Upper lobe of right lung (tissue), 1 donor: ENCODE measurements at regions not wholly inside any gene's neighbourhood (a gene's known extent, or its start where the extent isn't known, plus 50 kb on each side); places are given as distances from the start of the nearest gene placed in this dataset.

Source experiments
- ATAC-seq: fragments of 200-7000 bp; cut with Tn5 transposase; one replicate; pipeline ENCODE4 v1.9.1; 2020; ENCODE audit warnings: mild to moderate bottlenecking, moderate library complexity
- DNase-seq: peaks from one replicate; pipeline ENCODE4 v3.0.0-alpha.2; 2020
- H3K27ac ChIP-seq: fragments of 200-600 bp; one replicate; pipeline ENCODE4 v1.8.0; 2022
- H3K27me3 ChIP-seq: fragments of 200-600 bp; one replicate; pipeline ENCODE4 v1.8.0; 2022; ENCODE audit warnings: mild to moderate bottlenecking
- H3K36me3 ChIP-seq: fragments of 200-600 bp; one replicate; pipeline ENCODE4 v1.8.0; 2022
- H3K4me1 ChIP-seq: fragments of 200-600 bp; one replicate; pipeline ENCODE4 v1.8.0; 2022
- H3K4me3 ChIP-seq: fragments of 200-600 bp; one replicate; pipeline ENCODE4 v1.8.0; 2022; ENCODE audit warnings: mild to moderate bottlenecking
- H3K9me3 ChIP-seq: fragments of 200-600 bp; one replicate; pipeline ENCODE4 v1.8.0; 2022
- CTCF ChIP-seq: fragments of 200-600 bp; IDR thresholded peaks from one replicate; pipeline ENCODE4 v1.8.0; 2022; ENCODE audit warnings: antibody characterized with exemption
- intact Hi-C: fragments of 100-400 bp; cut with DNase I; formaldehyde crosslinking; loops from one replicate; pipeline ENCODE4 v1.11.0; 2022
- donor health status: DM: no; HTN: yes; CAD: no; lungs with severe emphysema.

DNA sequence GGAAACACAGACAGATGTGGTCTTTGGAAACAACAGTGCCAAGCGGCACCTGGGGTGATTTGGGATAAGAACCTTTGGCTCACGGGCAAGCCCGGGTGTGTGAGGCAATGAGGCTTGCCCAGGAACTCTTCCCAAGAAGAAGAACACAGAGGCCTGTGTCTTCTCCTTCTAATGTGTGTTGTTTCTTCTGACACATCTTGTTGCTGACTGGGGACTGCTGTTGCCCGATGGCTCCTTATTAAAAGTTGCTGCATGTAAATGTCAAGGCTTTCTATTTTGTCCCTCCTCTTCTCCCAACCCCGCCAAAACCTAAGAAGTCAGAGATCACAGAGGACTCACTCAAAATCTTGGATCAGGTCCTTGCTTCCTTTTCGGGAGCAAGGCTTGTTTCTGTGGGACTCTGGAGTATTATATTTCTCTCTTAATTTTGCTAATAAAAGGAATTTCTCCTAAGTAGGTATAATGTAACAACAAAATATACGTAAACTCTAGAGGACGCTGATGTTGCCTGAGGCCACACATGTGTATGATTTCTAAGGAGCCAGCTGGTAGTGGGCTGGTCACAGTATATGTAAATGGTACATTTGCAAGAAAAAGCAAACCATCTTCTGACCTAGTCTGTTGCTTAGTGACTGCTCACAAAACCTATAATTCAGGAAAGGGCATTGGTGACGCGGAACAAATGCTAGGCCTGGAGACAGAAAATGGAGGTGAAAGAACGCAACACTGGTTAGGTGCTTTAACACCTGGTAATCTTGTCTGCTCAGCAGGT lies 232.5 kb downstream of the GADD45G start:
- Histone ChIP-seq H3K27ac (no peak overlapping the region), H3K27me3 (no peaks in the 10 kb centered on the region), H3K36me3 (no peaks in the 10 kb centered on the region), H3K9me3 (no peaks in the 10 kb centered on the region), H3K4me1 (peaks cover 5% of the 10 kb centered on the region), H3K4me3 (no peak overlapping the region)
- no peak for TF ChIP-seq CTCF
- intact Hi-C loops: no loop called here
- ATAC-seq: no peak
- no peak for DNase-seq

DNA sequence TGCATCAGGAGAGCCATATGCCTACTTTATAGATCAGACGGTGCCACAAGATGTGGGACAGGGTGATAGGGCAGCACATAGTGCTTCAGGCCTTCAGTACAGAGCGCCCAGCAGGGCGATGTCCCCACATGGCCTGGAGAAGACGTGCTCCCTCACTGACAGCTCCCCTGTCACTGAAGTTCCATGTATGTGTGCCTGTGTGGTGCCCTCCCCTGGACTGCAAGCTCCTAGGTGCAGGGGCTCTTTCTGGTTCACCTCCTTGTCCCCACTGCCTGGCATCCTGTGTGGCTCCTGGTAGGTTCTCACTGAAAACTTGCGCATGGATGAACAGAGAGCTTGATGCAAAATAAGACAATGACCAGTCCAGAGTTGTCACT lies 233.1 kb downstream of the GADD45G start:
- H3K27me3 ChIP-seq: no peaks in the 10 kb centered on the region
- no peaks in the 10 kb centered on the region for H3K9me3 ChIP-seq
- DNase-seq (no peak), ATAC-seq (no peak)
- no peak overlapping the region for H3K27ac ChIP-seq
- H3K4me1 ChIP-seq: peaks cover 11% of the 10 kb centered on the region
- H3K36me3 ChIP-seq: no peaks in the 10 kb centered on the region
- TF ChIP-seq CTCF: no peak
- intact Hi-C loops: no loop called here
- H3K4me3 ChIP-seq: no peak overlapping the region

GRCh38 chr9:89838621-89839020 lies 233.8 kb downstream of the GADD45G start:
- H3K36me3 ChIP-seq: no peaks in the 10 kb centered on the region
- no peaks in the 10 kb centered on the region for H3K27me3 ChIP-seq
- no peak overlapping the region for H3K4me3 ChIP-seq
- H3K9me3 ChIP-seq: no peaks in the 10 kb centered on the region
- H3K27ac ChIP-seq: no peak overlapping the region
- intact Hi-C loops: no loop called here
- peaks cover 11% of the 10 kb centered on the region for H3K4me1 ChIP-seq
- ATAC-seq (no peak), DNase-seq (no peak)
- TF ChIP-seq CTCF: no peak

GRCh38 chr9:89839449-89839848 lies 234.6 kb downstream of the GADD45G start:
- Histone ChIP-seq H3K9me3 (no peaks in the 10 kb centered on the region), H3K27ac (no peak overlapping the region), H3K4me3 (no peak overlapping the region), H3K27me3 (no peaks in the 10 kb centered on the region), H3K4me1 (peaks cover 11% of the 10 kb centered on the region), H3K36me3 (no peaks in the 10 kb centered on the region)
- DNase-seq: no peak
- no peak for ATAC-seq
- intact Hi-C loops: no loop called here
- TF ChIP-seq CTCF: no peak

- Histone ChIP-seq H3K4me3 (no peak overlapping the region), H3K36me3 (no peaks in the 10 kb centered on the region), H3K4me1 (peaks cover 11% of the 10 kb centered on the region), H3K9me3 (no peaks in the 10 kb centered on the region), H3K27ac (no peak overlapping the region), H3K27me3 (no peaks in the 10 kb centered on the region)
- no peak for DNase-seq
- TF ChIP-seq CTCF: no peak
- intact Hi-C loops: no loop called here
- no peak for ATAC-seq
These were observed 235.1 kb downstream of the GADD45G start for GRCh38 chr9:89839952-89840351.

DNA sequence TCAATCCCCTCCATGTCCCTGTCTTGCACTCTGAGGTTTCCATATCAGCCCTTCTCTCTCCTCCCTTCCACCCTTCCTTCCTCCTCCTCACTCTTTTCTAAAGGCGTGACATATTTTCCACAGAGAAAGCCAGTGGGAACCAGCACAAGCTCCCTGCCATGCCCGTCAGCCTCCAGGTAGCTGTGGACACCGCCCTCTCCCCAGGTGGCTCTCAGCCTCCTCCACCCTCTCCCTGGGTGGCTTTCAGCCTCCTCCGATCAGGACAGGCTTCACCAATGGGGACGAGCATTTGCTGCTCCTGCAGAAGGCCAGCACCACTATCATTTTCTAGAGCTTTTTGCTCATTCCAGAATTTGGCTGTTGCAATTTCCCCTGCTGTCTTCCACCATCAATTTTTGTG lies 236.6 kb downstream of the GADD45G start:
- ATAC-seq: no peak
- intact Hi-C loops: no loop called here

More for the DNA sequence above, 236.6 kb downstream of the GADD45G start:
- Histone ChIP-seq H3K36me3 (no peaks in the 10 kb centered on the region), H3K4me3 (no peak overlapping the region), H3K27me3 (no peaks in the 10 kb centered on the region), H3K4me1 (peaks cover 13% of the 10 kb centered on the region), H3K9me3 (no peaks in the 10 kb centered on the region), H3K27ac (no peak overlapping the region)
- TF ChIP-seq CTCF: no peak
- no peak for DNase-seq
